Ovary (tissue), 7 donors: ENCODE measurements at regions not wholly inside any gene's neighbourhood (a gene's known extent, or its start where the extent isn't known, plus 50 kb on each side); places are given as distances from the start of the nearest gene placed in this dataset.

ENCODE experiments used
- DNase-seq, 5 donors: peaks; one replicate each; pipeline ENCODE4 v3.0.0-alpha.2; 2019 to 2020
- H3K27ac ChIP-seq, 2 donors: fragments of 200-600 bp; one replicate each; pipeline versions ENCODE4 v1.5.1 to v1.8.0; 2019 to 2022
- H3K27me3 ChIP-seq: fragments of 200-600 bp; one replicate; pipeline ENCODE4 v1.8.0; 2022
- H3K36me3 ChIP-seq: fragments of 200-600 bp; sonication (generic); one replicate; pipeline ENCODE4 v1.5.1; 2019
- H3K4me1 ChIP-seq: one replicate; pipeline ENCODE4 v1.8.1; 2013; ENCODE audit warnings: mild to moderate bottlenecking, moderate library complexity; ENCODE audit not compliant: insufficient read depth
- H3K4me3 ChIP-seq: fragments of 200-600 bp; sonication (generic); one replicate; pipeline ENCODE4 v1.5.1; 2017
- H3K9me3 ChIP-seq, 2 donors: fragments of 200-600 bp in 1 of 2; sonication (generic) in 1 of 2; one replicate each; pipeline versions ENCODE4 v1.5.1 to v1.8.1; 2013 to 2019; ENCODE audit warnings: mild to moderate bottlenecking in 1 of 2, moderate library complexity in 1 of 2
- EP300 ChIP-seq: sonication (generic); formaldehyde crosslinking; IDR thresholded peaks from one replicate; pipeline ENCODE4 v1.6.1; 2017; ENCODE audit warnings: antibody characterized with exemption
- POLR2A ChIP-seq: fragments of 450-650 bp; IDR thresholded peaks from one replicate; pipeline ENCODE4 v1.6.1; 2017; ENCODE audit warnings: antibody characterized with exemption, mild to moderate bottlenecking, moderate library complexity
- WGBS, 3 donors: extraction: QIAGEN DNeasy Blood & Tissue Kit in 1 of 3; methylation state at CpG; one replicate each; pipeline versions ENCODE4 v1.1.5 to v1.1.7; 2013 to 2017; 5-methylcytosine and 5-hydroxymethylcytosine counted together
- intact Hi-C, 4 donors: fragments of 100-400 bp; cut with DNase I; formaldehyde crosslinking; loops; one replicate each; pipeline versions ENCODE4 v1.11.0 to v1.15.1; 2022 to 2023
- TF ChIP-seq, protein P1 (sequence below), 3 donors: fragments of 450-650 bp in 2 of 3; fragments of 200-600 bp in 1 of 3; IDR thresholded peaks; one replicate each; pipeline versions ENCODE4 v1.5.1 to v1.8.0; 2016 to 2022; ENCODE audit warnings: antibody characterized with exemption in 3 of 3, mild to moderate bottlenecking in 1 of 3
- donor health status: DM: no; HTN: no; CAD: no; lungs with moderate emphysema.
- donor health status: DM: no; HTN: no; CAD: no.
- donor health status: Bipolar disorder and iron deficiency.
- donor health status: DM: no; HTN: no; CAD: no.
- donor health status: DM: yes; HTN: yes; CAD: no.

DNA sequence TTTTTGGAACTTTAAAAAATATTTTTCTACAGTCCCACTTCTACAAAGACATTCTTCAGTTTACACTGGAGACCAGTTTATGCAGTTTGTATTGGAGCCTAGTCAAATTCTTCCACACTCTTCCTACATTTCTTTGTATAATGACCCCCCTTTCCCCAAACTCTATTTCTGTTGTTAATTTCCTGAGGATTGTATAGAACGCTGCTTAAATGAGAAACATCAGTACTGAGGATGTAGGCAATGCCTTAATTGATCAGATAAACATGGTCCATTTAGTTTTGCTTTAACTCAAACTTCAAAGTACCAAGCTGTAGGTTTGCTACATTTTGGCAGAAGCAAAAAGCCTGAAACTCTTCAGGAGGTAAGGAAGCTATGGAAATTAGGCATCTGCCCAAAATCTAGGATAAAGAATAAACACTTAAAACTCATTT is 155.5 kb downstream of the SLC7A11 start:
- TF ChIP-seq EP300 (no peak), POLR2A (no peak)
- TF ChIP-seq, protein P1, sequence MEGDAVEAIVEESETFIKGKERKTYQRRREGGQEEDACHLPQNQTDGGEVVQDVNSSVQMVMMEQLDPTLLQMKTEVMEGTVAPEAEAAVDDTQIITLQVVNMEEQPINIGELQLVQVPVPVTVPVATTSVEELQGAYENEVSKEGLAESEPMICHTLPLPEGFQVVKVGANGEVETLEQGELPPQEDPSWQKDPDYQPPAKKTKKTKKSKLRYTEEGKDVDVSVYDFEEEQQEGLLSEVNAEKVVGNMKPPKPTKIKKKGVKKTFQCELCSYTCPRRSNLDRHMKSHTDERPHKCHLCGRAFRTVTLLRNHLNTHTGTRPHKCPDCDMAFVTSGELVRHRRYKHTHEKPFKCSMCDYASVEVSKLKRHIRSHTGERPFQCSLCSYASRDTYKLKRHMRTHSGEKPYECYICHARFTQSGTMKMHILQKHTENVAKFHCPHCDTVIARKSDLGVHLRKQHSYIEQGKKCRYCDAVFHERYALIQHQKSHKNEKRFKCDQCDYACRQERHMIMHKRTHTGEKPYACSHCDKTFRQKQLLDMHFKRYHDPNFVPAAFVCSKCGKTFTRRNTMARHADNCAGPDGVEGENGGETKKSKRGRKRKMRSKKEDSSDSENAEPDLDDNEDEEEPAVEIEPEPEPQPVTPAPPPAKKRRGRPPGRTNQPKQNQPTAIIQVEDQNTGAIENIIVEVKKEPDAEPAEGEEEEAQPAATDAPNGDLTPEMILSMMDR (IDR thresholded peaks at IDR 0.05) = no peak
- no peaks in the 10 kb centered on the region for H3K36me3 ChIP-seq
- H3K9me3 ChIP-seq = no peaks in the 10 kb centered on the region
- DNase-seq = no peak
- no peak overlapping the region for H3K27ac ChIP-seq
- no peaks in the 10 kb centered on the region for H3K4me1 ChIP-seq
- H3K4me3 ChIP-seq = no peak overlapping the region
- H3K27me3 ChIP-seq = no peaks in the 10 kb centered on the region
- intact Hi-C loops = loop anchor here in 1 of 4 donors (10.0 kb wide), 1 partner anchor 588 kb away; no protein-coding TSS in a partner anchor
- WGBS, 3 donors = 44 to 50% (median 49%) methylated on average over 1 of the region's 1 CpG

DNA sequence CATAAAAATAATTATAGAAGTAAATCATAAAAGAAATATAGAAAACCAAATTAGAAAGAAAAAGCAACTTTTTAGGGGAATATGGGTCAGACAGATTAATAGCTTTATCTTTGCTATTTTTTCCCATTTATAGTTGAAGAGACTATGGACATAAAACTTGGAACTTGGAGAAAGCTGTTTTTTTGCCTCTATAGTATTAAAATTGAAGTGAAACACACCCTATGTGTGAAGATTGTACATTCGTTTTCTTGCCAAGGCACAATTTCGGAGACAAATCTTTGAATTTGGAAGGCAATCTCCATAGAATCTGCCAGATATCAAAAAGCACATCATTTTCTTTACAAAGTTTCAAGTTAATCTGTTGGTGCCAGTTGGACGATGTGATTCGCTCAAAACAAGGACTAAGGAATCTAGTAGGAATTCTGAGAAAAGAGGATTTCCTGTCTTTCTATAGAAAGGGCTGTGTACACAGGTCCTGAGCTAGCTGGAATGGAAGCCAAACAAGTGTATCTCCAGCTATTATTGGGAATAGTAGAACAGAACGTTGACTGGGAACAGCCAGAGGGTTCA is 156.3 kb downstream of the SLC7A11 start:
- H3K27ac ChIP-seq = no peak overlapping the region
- H3K36me3 ChIP-seq = no peaks in the 10 kb centered on the region
- 81 to 92% (median 91%) methylated on average over 5 of the region's 5 CpGs for WGBS, 3 donors
- H3K9me3 ChIP-seq = no peaks in the 10 kb centered on the region
- H3K27me3 ChIP-seq = no peaks in the 10 kb centered on the region
- H3K4me1 ChIP-seq = no peaks in the 10 kb centered on the region
- intact Hi-C loops = loop anchor here in 1 of 4 donors (10.0 kb wide), 1 partner anchor 589 kb away; no protein-coding TSS in a partner anchor
- TF ChIP-seq POLR2A (no peak), EP300 (no peak)
- TF ChIP-seq, protein P1 (IDR thresholded peaks at IDR 0.05) = no peak
- no peak overlapping the region for H3K4me3 ChIP-seq
- no peak for DNase-seq

DNA sequence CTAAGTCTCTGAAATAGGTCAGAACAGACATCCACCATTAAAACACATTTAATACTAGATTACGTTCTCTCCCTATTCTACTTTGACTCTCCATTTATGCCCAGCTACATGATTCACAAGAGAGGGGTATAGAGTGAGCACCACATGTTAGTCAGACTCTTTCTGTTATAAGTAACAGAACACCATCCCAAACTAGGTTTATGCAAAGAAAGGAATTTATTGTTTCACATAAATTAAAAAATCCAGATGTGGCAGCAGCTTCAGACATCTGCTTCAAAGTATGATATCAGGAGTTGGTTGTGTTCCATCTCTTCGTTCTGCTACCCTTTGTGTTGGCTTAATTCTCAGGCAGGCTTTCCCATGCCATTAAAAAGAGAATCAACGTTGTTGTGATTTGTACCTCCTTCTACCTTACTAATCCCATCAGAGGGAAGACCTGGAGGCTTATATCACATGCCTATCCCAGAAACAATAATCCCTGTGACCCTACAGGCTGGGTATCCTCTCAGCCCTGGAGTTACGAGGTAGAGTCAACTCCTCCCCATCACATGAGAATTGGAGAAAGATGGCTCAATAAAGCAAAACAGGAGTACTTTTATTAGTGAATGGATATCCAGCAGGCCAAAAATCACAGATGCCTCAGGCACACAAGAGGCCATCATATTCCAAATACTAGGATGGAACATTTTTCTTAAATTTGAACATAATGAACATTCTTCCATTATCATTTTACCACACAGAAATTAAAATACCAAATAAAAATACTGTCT is 163.2 kb downstream of the SLC7A11 start:
- intact Hi-C loops = no loop called here
- Histone ChIP-seq H3K4me1 (no peaks in the 10 kb centered on the region), H3K9me3 (no peaks in the 10 kb centered on the region), H3K27me3 (no peaks in the 10 kb centered on the region), H3K4me3 (no peak overlapping the region), H3K36me3 (no peaks in the 10 kb centered on the region), H3K27ac (no peak overlapping the region)
- 56 to 78% (median 57%) methylated on average over 4 of the region's 4 CpGs for WGBS, 3 donors
- DNase-seq = no peak
- TF ChIP-seq, protein P1 (IDR thresholded peaks at IDR 0.05) = no peak
- TF ChIP-seq EP300 (no peak), POLR2A (no peak)

DNA sequence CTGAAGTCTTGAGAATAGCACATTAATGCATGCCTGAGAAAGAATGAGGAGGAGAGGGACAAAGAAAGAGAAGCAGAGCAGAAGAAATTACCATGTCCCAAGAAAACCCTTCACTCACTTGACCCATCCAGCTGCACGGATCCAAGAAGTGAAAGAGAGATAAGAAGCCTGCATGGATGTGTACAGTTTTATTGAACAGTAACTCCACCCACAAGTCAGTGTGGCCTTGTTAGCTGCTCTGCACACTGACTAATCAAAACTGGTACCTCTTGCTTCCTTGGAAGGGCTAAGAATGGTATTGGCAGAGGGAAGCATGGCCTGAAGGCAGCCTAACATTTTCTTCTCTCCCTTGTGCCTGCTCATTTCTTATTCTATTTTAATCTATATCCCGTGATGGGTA is 163.9 kb downstream of the SLC7A11 start:
- DNase-seq = no peak
- H3K4me1 ChIP-seq = no peaks in the 10 kb centered on the region
- intact Hi-C loops = no loop called here
- no peaks in the 10 kb centered on the region for H3K27me3 ChIP-seq
- no peak overlapping the region for H3K4me3 ChIP-seq
- H3K9me3 ChIP-seq = no peaks in the 10 kb centered on the region
- H3K27ac ChIP-seq = no peak overlapping the region
- no peak for TF ChIP-seq EP300
- no peak for TF ChIP-seq POLR2A
- TF ChIP-seq, protein P1 (IDR thresholded peaks at IDR 0.05) = no peak
- WGBS, 3 donors = 47 to 57% (median 51%) methylated on average over 2 of the region's 2 CpGs
- no peaks in the 10 kb centered on the region for H3K36me3 ChIP-seq
